Neural cell (in vitro differentiated cells): ENCODE measurements at regions not wholly inside any gene's neighbourhood (a gene's known extent, or its start where the extent isn't known, plus 50 kb on each side); places are given as distances from the start of the nearest gene placed in this dataset.

Source experiments
- H2AFZ ChIP-seq: fragments of 200-600, 300-800 bp; sonication (generic), shearing (Covaris generic); 2 replicates; pipeline ENCODE4 v1.6.0; 2014; ENCODE audit warnings: low read depth, mild to moderate bottlenecking, antibody characterized with exemption, low read length, moderate library complexity
- H3F3A ChIP-seq: fragments of 200-600 bp; shearing (Covaris generic); 2 replicates; pipeline ENCODE4 v1.6.1; 2016; ENCODE audit warnings: mild to moderate bottlenecking, moderate library complexity, mixed read lengths, antibody characterized with exemption, low read length; ENCODE audit not compliant: insufficient read depth, poor library complexity, severe bottlenecking
- H3K27ac ChIP-seq: fragments of 200-600, 300-800 bp; sonication (generic), shearing (Covaris generic); 2 replicates; pipeline ENCODE4 v1.5.1; 2014; ENCODE audit warnings: mild to moderate bottlenecking, low read length, moderate library complexity
- H3K27me3 ChIP-seq: fragments of 300-800, 200-600 bp; sonication (generic), shearing (Covaris generic); 2 replicates; pipeline ENCODE4 v1.6.0; 2014; ENCODE audit warnings: mild to moderate bottlenecking, low read depth, low read length, moderate library complexity; ENCODE audit not compliant: insufficient read depth
- H3K36me3 ChIP-seq: fragments of 300-800, 200-600 bp; sonication (generic), shearing (Covaris generic); 2 replicates; pipeline ENCODE4 v1.5.1; 2014; ENCODE audit warnings: mild to moderate bottlenecking, antibody characterized with exemption, low read length, moderate library complexity; ENCODE audit not compliant: insufficient read depth
- H3K4me2 ChIP-seq: fragments of 300-800, 200-600 bp; sonication (generic), shearing (Covaris generic); 2 replicates; pipeline ENCODE4 v1.6.0; 2014; ENCODE audit warnings: mild to moderate bottlenecking, low read length
- H3K4me3 ChIP-seq: fragments of 300-800, 200-600 bp; sonication (generic), shearing (Covaris generic); 2 replicates; pipeline ENCODE4 v1.5.1; 2014; ENCODE audit warnings: mild to moderate bottlenecking, low read length, moderate library complexity
- H3K79me2 ChIP-seq: fragments of 200-600 bp; shearing (Covaris generic); replicated peaks from 2 replicates; pipeline ENCODE4 v1.6.0; 2014; ENCODE audit warnings: mild to moderate bottlenecking, low read length, moderate library complexity; ENCODE audit not compliant: insufficient read depth
- H3K9ac ChIP-seq: fragments of 300-800, 200-600 bp; sonication (generic), shearing (Covaris generic); 2 replicates; pipeline ENCODE4 v1.6.1; 2016; ENCODE audit warnings: mild to moderate bottlenecking, low read length, mixed read lengths
- H3K9me2 ChIP-seq: fragments of 200-600 bp; shearing (Covaris generic); 2 replicates; pipeline ENCODE4 v1.6.1; 2016; ENCODE audit warnings: mild to moderate bottlenecking, low read length, mixed read lengths; ENCODE audit not compliant: insufficient read depth
- H3K9me3 ChIP-seq: fragments of 200-600, 300-800 bp; sonication (generic), shearing (Covaris generic); 2 replicates; pipeline ENCODE4 v1.6.1; 2016; ENCODE audit warnings: mild to moderate bottlenecking, mixed run types, low read length, moderate library complexity, mixed read lengths
- H4K20me1 ChIP-seq: fragments of 200-600 bp; shearing (Covaris generic); 2 replicates; pipeline ENCODE4 v1.6.1; 2016; ENCODE audit warnings: mild to moderate bottlenecking, mixed run types; ENCODE audit not compliant: insufficient read depth
- EP300 ChIP-seq: fragments of 450-650 bp; conservative IDR thresholded peaks from 2 replicates; pipeline ENCODE4 v1.6.1; 2014; ENCODE audit warnings: antibody characterized with exemption, mild to moderate bottlenecking, moderate library complexity; ENCODE audit not compliant: poor library complexity, severe bottlenecking
- EZH2 ChIP-seq: fragments of 200-600, 300-800 bp; shearing (Covaris generic), sonication (generic); IDR thresholded peaks from 2 replicates; pipeline ENCODE4 v1.6.1; 2014; ENCODE audit warnings: antibody characterized with exemption, low read length, borderline replicate concordance, mild to moderate bottlenecking; ENCODE audit not compliant: insufficient read depth, poor library complexity, severe bottlenecking
- MXI1 ChIP-seq: fragments of 450-650 bp; conservative IDR thresholded peaks from 2 replicates; pipeline ENCODE4 v1.6.1; 2014; ENCODE audit warnings: antibody characterized with exemption, mild to moderate bottlenecking; ENCODE audit not compliant: poor library complexity, severe bottlenecking
- POLR2AphosphoS5 ChIP-seq: IDR thresholded peaks from 2 replicates; pipeline ENCODE4 v1.6.1; 2012
- RAD21 ChIP-seq: fragments of 450-650 bp; conservative IDR thresholded peaks from 2 replicates; pipeline ENCODE4 v1.6.1; 2014; ENCODE audit warnings: antibody characterized with exemption, mild to moderate bottlenecking, moderate library complexity
- REST ChIP-seq: IDR thresholded peaks from 2 replicates; pipeline ENCODE4 v1.6.1; 2012; ENCODE audit warnings: borderline replicate concordance
- SMC3 ChIP-seq: fragments of 450-650 bp; conservative IDR thresholded peaks from 2 replicates; pipeline ENCODE4 v1.6.1; 2014; ENCODE audit warnings: antibody characterized with exemption, mild to moderate bottlenecking, moderate library complexity; ENCODE audit not compliant: poor library complexity
- TAF1 ChIP-seq: IDR thresholded peaks from 2 replicates; pipeline ENCODE4 v1.6.1; 2012; ENCODE audit warnings: low read depth
- TF ChIP-seq, protein P1 (sequence below): fragments of 450-650 bp; IDR thresholded peaks from 2 replicates; pipeline ENCODE4 v1.5.1; 2014; ENCODE audit warnings: antibody characterized with exemption, mild to moderate bottlenecking, moderate library complexity; ENCODE audit not compliant: poor library complexity, severe bottlenecking

GRCh38 chr11:112392904-112393303 lies 132.2 kb upstream of the PLET1 start:
- Histone ChIP-seq H3K9me3 (no peaks in the 10 kb centered on the region), H3K4me3 (no peak overlapping the region), H4K20me1 (no peaks in the 10 kb centered on the region), H3K27me3 (no peaks in the 10 kb centered on the region), H3K36me3 (no peaks in the 10 kb centered on the region), H2AFZ (no peak overlapping the region), H3K79me2 (no peaks in the 10 kb centered on the region), H3K4me2 (no peak overlapping the region), H3K27ac (no peak overlapping the region), H3K9me2 (no peaks in the 10 kb centered on the region), H3F3A (no peaks in the 10 kb centered on the region), H3K9ac (no peak overlapping the region)
- TF ChIP-seq POLR2AphosphoS5 (no peak), REST (no peak), TAF1 (no peak), EZH2 (no peak), EP300 (no peak), SMC3 (no peak), MXI1 (no peak), RAD21 (no peak)
- TF ChIP-seq, protein P1, sequence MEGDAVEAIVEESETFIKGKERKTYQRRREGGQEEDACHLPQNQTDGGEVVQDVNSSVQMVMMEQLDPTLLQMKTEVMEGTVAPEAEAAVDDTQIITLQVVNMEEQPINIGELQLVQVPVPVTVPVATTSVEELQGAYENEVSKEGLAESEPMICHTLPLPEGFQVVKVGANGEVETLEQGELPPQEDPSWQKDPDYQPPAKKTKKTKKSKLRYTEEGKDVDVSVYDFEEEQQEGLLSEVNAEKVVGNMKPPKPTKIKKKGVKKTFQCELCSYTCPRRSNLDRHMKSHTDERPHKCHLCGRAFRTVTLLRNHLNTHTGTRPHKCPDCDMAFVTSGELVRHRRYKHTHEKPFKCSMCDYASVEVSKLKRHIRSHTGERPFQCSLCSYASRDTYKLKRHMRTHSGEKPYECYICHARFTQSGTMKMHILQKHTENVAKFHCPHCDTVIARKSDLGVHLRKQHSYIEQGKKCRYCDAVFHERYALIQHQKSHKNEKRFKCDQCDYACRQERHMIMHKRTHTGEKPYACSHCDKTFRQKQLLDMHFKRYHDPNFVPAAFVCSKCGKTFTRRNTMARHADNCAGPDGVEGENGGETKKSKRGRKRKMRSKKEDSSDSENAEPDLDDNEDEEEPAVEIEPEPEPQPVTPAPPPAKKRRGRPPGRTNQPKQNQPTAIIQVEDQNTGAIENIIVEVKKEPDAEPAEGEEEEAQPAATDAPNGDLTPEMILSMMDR: no peak

- H3K9ac ChIP-seq: no peak overlapping the region
- H4K20me1 ChIP-seq: no peaks in the 10 kb centered on the region
- H3K79me2 ChIP-seq: no peaks in the 10 kb centered on the region
- H3K27ac ChIP-seq: no peak overlapping the region
- H3K9me3 ChIP-seq: no peaks in the 10 kb centered on the region
- no peak overlapping the region for H2AFZ ChIP-seq
- TF ChIP-seq EZH2 (no peak), POLR2AphosphoS5 (no peak), RAD21 (no peak), REST (no peak), TAF1 (no peak), MXI1 (no peak), SMC3 (no peak), EP300 (no peak)
- TF ChIP-seq, protein P1: no peak
- H3K4me2 ChIP-seq: no peak overlapping the region
- H3K36me3 ChIP-seq: no peaks in the 10 kb centered on the region
- H3F3A ChIP-seq: no peaks in the 10 kb centered on the region
- no peaks in the 10 kb centered on the region for H3K9me2 ChIP-seq
- H3K4me3 ChIP-seq: no peak overlapping the region
- no peaks in the 10 kb centered on the region for H3K27me3 ChIP-seq
Observed at GRCh38 chr11:112394304-112394703, 133.6 kb upstream of the PLET1 start.
